ENCODE measurements at regions not wholly inside any gene's neighbourhood (a gene's known extent, or its start where the extent isn't known, plus 50 kb on each side); places are given as distances from the start of the nearest gene placed in this dataset.
"Not testable (repeated sequence)": the region's sequence is repeated elsewhere in the genome, so short reads cannot be mapped to it uniquely, and the experiment has no call there.

DNA sequence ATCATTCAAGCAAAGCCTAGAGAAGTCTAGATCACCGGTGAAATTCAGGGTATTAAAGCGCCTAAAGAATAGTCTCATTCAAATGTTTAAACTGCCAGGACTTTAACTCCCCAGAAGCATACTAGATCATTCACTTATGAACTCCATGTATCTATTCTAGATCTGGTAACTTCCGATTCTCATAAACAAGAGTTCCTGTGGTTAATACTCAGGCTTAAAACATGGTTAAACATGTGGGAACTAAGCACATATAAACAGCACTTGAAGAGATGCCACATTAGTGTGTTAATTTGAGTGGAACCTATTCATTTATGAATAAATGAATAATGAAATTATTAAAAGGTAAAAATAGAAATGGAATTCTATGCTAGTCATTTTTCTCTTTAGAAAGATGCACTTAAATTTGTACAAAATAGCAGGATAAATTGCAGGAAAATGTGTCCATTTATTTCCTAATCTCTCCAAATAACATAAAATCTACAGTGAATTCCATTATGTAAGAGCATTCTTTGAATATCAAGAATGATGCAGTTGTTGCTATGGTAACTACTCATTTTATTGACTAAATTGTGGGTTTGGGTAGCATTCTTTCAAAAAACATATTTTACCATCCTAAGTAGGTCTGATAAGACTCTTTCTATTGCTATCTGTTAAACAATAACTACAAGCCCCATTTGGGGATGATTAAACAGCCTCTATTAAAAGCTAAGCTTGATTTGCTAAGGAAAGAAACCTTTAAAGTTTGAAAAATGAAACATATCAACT is 147.6 kb upstream of the TMEM168 start:
- Histone ChIP-seq H3K9me3 (no peaks in the 10 kb centered on the region), H3K4me3 (no peak overlapping the region), H3K27ac (no peak overlapping the region), H3K27me3 (no peaks in the 10 kb centered on the region), H3K36me3 (no peaks in the 10 kb centered on the region), H3K4me1 (peaks cover 0 to 42% (median 8%) of the 10 kb centered on the region in 4 donors)
- TF ChIP-seq EP300 (IDR thresholded peaks at IDR 0.05), result no peak
- no peak for TF ChIP-seq POLR2A (IDR thresholded peaks at IDR 0.05)
- TF ChIP-seq, protein P1, sequence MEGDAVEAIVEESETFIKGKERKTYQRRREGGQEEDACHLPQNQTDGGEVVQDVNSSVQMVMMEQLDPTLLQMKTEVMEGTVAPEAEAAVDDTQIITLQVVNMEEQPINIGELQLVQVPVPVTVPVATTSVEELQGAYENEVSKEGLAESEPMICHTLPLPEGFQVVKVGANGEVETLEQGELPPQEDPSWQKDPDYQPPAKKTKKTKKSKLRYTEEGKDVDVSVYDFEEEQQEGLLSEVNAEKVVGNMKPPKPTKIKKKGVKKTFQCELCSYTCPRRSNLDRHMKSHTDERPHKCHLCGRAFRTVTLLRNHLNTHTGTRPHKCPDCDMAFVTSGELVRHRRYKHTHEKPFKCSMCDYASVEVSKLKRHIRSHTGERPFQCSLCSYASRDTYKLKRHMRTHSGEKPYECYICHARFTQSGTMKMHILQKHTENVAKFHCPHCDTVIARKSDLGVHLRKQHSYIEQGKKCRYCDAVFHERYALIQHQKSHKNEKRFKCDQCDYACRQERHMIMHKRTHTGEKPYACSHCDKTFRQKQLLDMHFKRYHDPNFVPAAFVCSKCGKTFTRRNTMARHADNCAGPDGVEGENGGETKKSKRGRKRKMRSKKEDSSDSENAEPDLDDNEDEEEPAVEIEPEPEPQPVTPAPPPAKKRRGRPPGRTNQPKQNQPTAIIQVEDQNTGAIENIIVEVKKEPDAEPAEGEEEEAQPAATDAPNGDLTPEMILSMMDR (IDR thresholded peaks at IDR 0.05), result no peak
- DNase-seq (ENCODE audit: low spot score in 2 of 2), result no peak
- 67 to 75% methylated on average over 3 of the region's 3 CpGs for WGBS, 2 donors

DNA sequence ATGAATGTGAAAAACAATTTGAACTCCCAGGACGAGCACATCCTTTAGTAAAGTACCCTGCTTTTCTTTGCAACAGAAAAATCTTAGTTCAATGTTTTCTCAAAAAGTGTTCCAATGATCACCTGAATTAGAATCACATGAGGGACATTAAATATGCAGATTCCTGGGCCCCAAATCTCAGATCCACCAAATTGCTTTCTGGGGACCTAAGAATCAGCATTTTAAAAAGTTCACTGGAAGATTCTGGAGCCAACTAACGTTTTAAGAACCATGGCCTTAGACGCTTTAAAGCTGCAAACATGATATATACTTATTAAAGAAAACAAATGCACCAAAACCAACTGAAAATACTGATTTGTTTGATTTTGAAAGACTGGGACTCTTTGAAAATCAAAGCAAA is 143.4 kb upstream of the TMEM168 start:
- TF ChIP-seq EP300 (IDR thresholded peaks at IDR 0.05), result no peak
- TF ChIP-seq, protein P1 (IDR thresholded peaks at IDR 0.05), result no peak
- TF ChIP-seq POLR2A (IDR thresholded peaks at IDR 0.05), result no peak
- no peak overlapping the region for H3K4me3 ChIP-seq
- no peak for DNase-seq (ENCODE audit: low spot score in 2 of 2)
- no peaks in the 10 kb centered on the region for H3K9me3 ChIP-seq
- peaks cover 0 to 56% (median 8%) of the 10 kb centered on the region in 4 donors for H3K4me1 ChIP-seq
- WGBS, 2 donors, result 89 to 93% methylated on average over 3 of the region's 3 CpGs
- H3K36me3 ChIP-seq, result no peaks in the 10 kb centered on the region
- H3K27me3 ChIP-seq, result no peaks in the 10 kb centered on the region
- no peak overlapping the region for H3K27ac ChIP-seq

DNA sequence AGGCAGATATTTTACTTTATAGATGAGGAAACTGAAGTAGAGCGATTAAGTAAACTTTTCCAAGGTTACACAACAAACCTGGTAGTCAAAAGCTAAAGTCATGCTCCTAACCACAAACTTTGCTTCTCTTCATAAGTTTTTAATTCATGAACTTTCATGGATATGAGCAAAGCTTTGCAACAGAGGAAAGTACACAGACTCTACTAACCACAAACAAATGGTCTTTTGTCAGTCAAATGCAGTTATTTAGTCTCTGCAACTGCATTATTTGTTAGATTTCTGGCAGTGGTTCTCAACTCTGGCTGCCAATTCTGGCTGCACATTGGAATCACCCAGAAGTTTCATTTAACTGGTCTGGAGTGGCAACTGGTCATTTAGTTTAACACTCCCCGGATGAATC is 140.6 kb upstream of the TMEM168 start:
- peaks cover 0 to 28% (median 2%) of the 10 kb centered on the region in 4 donors for H3K4me1 ChIP-seq
- H3K27ac ChIP-seq, result peak overlapping the region in 2 of 4 donors; percentile 36 to 50
- H3K36me3 ChIP-seq, result no peaks in the 10 kb centered on the region
- no peaks in the 10 kb centered on the region for H3K27me3 ChIP-seq
- H3K4me3 ChIP-seq, result no peak overlapping the region
- no peak for DNase-seq (ENCODE audit: low spot score in 2 of 2)
- no peaks in the 10 kb centered on the region for H3K9me3 ChIP-seq
- WGBS, 2 donors, result 33 to 48% methylated on average over 2 of the region's 2 CpGs
- TF ChIP-seq POLR2A (IDR thresholded peaks at IDR 0.05) (no peak), EP300 (IDR thresholded peaks at IDR 0.05) (no peak)
- TF ChIP-seq, protein P1 (IDR thresholded peaks at IDR 0.05), result no peak

DNA sequence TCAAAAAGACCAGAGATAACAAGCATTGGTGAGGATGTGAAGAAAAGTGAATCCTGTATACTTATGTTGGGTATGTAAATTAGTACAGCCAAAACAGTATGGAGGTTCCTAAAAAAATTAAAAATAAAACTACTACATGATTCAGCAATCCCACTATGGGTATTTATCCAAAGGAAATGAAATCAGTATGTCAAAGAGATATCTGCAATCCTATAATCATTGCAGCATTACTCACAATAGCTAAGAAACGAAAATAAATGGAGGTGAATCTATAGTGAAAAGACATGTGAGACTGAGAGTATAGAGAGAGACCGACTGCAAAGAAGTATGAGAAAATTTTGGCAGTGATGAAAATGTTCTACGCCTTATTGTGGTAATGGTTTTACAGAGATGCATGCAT is 139.2 kb upstream of the TMEM168 start:
- Histone ChIP-seq H3K9me3 (no peaks in the 10 kb centered on the region), H3K27ac (no peak overlapping the region), H3K4me1 (peaks cover 0 to 29% (median 2%) of the 10 kb centered on the region in 4 donors), H3K36me3 (no peaks in the 10 kb centered on the region), H3K4me3 (no peak overlapping the region), H3K27me3 (no peaks in the 10 kb centered on the region)
- 92 to 96% methylated on average over 3 of the region's 3 CpGs for WGBS, 2 donors
- TF ChIP-seq EP300 (IDR thresholded peaks at IDR 0.05) (no peak), POLR2A (IDR thresholded peaks at IDR 0.05) (no peak)
- TF ChIP-seq, protein P1 (IDR thresholded peaks at IDR 0.05), result no peak
- no peak for DNase-seq (ENCODE audit: low spot score in 2 of 2)

DNA sequence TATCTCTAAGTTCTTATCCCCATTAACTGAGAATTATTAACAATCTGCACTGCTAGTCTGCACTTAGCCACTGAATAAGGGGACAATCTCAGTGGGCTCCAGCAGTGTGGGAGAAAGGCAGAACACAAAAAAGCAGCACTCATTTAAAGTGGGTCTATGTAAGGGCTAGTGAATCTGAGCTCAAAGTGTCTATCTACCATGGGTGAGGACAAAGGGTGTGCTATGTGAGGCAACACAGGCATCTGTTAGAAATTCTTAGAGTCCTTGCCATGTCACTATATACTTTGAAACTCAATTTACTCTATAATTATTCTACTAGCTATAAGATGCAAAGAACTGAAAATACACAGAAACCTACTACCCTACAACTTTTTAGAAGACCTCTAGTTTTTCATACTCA is 135.8 kb upstream of the TMEM168 start:
- Histone ChIP-seq H3K27me3 (no peaks in the 10 kb centered on the region), H3K36me3 (no peaks in the 10 kb centered on the region), H3K27ac (no peak overlapping the region), H3K9me3 (no peaks in the 10 kb centered on the region), H3K4me3 (no peak overlapping the region), H3K4me1 (peaks cover 0 to 23% (median 0%) of the 10 kb centered on the region in 4 donors)
- TF ChIP-seq POLR2A (IDR thresholded peaks at IDR 0.05), result no peak
- TF ChIP-seq EP300 (IDR thresholded peaks at IDR 0.05), result no peak
- TF ChIP-seq, protein P1 (IDR thresholded peaks at IDR 0.05), result no peak
- DNase-seq (ENCODE audit: low spot score in 2 of 2), result no peak

DNA sequence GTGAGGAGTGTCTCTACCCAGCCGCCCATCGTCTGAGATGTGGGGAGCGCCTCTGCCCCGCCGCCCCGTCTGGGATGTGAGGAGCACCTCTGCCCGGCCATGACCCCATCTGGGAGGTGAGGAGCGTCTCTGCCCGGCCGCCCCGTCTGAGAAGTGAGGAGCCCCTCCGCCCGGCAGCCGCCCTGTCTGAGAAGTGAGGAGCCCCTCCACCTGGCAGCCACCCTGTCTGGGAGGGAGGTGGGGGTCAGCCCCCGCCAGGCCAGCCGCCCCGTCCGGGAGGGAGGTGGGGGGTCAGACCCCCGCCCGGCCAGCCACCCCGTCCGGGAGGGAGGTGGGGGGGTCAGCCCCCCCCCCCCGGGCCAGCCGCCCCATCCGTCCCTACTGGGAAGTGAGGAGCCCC is 132.4 kb upstream of the TMEM168 start:
- WGBS, 2 donors, result 96 to 100% methylated on average over 3 to 5 of the region's 25 CpGs
- not testable (repeated sequence) for H3K4me3 ChIP-seq; DNase-seq (ENCODE audit: low spot score in 2 of 2); H3K36me3 ChIP-seq; H3K27me3 ChIP-seq; H3K9me3 ChIP-seq; H3K4me1 ChIP-seq; H3K27ac ChIP-seq

DNA sequence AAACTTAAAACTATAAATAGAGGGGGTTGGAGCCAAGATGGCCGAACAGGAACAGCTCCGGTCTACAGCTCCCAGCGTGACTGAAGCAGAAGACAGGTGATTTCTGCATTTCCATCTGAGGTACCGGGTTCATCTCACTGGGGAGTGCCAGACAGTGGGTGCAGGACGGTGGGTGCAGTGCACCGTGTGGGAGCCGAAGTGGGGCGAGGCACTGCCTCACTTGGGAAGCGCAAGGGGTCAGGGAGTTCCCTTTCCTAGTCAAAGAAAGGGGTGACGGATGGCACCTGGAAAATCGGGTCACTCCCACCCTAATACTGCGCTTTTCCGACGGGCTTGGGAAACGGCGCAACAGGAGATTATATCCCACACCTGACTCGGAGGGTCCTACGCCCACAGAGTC is 126.2 kb upstream of the TMEM168 start:
- H3K4me1 ChIP-seq; H3K4me3 ChIP-seq; H3K9me3 ChIP-seq; H3K27ac ChIP-seq; H3K27me3 ChIP-seq; DNase-seq (ENCODE audit: low spot score in 2 of 2): not testable (repeated sequence)
- H3K36me3 ChIP-seq, result peaks cover 0 to 49% (median 0%) of the 10 kb centered on the region in 3 donors
- WGBS, 2 donors, result 90 to 94% methylated on average over 18 of the region's 18 CpGs
